H9 (cell line): ENCODE measurements at regions not wholly inside any gene's neighbourhood (a gene's known extent, or its start where the extent isn't known, plus 50 kb on each side); places are given as distances from the start of the nearest gene placed in this dataset.

ENCODE experiments used
- DNase-seq: peaks from one replicate; pipeline ENCODE4 v3.0.0-alpha.2; 2017
- H2AFZ ChIP-seq: one replicate; pipeline ENCODE4 v1.6.1; 2013; ENCODE audit warnings: mild to moderate bottlenecking, low read length, control low read depth, moderate library complexity
- H2AK5ac ChIP-seq: 2 replicates; pipeline ENCODE4 v1.6.1; 2013; ENCODE audit warnings: low read length, control low read depth, mixed read lengths; ENCODE audit not compliant: insufficient read length
- H2BK120ac ChIP-seq: one replicate; pipeline ENCODE4 v1.6.1; 2013; ENCODE audit warnings: low read depth, mild to moderate bottlenecking, low read length, control low read depth, inconsistent platforms; ENCODE audit not compliant: poor library complexity, severe bottlenecking
- H2BK12ac ChIP-seq: 2 replicates; pipeline ENCODE4 v1.6.1; 2013; ENCODE audit warnings: low read length, control low read depth, mixed read lengths, low read depth; ENCODE audit not compliant: insufficient read length
- H2BK15ac ChIP-seq: 2 replicates; pipeline ENCODE4 v1.6.1; 2013; ENCODE audit warnings: low read depth, low read length, control low read depth
- H2BK20ac ChIP-seq: one replicate; pipeline ENCODE4 v1.6.1; 2013; ENCODE audit warnings: low read depth, mild to moderate bottlenecking, low read length, control low read depth, inconsistent platforms; ENCODE audit not compliant: poor library complexity, severe bottlenecking
- H2BK5ac ChIP-seq: 2 replicates; pipeline ENCODE4 v1.6.1; 2013; ENCODE audit warnings: low read length, control low read depth, mixed read lengths; ENCODE audit not compliant: insufficient read length
- H3K14ac ChIP-seq: 2 replicates; pipeline ENCODE4 v1.6.1; 2013; ENCODE audit warnings: low read length, control low read depth; ENCODE audit not compliant: insufficient read depth
- H3K18ac ChIP-seq: 2 replicates; pipeline ENCODE4 v1.6.1; 2013; ENCODE audit warnings: low read depth, mild to moderate bottlenecking, mixed read lengths, low read length, control low read depth; ENCODE audit not compliant: insufficient read length
- H3K23ac ChIP-seq: 2 replicates; pipeline ENCODE4 v1.6.1; 2013; ENCODE audit warnings: low read length, control low read depth, mixed read lengths, low read depth; ENCODE audit not compliant: insufficient read length
- H3K23me2 ChIP-seq: 2 replicates; pipeline ENCODE4 v1.6.1; 2013; ENCODE audit warnings: low read depth, mild to moderate bottlenecking, mixed read lengths, low read length, control low read depth; ENCODE audit not compliant: insufficient read length, poor library complexity, severe bottlenecking
- H3K27ac ChIP-seq: 2 replicates; pipeline ENCODE4 v1.5.1; 2013; ENCODE audit warnings: low read length, control low read depth, mixed read lengths, low read depth; ENCODE audit not compliant: insufficient read length
- H3K27me3 ChIP-seq: 2 replicates; pipeline ENCODE4 v1.6.1; 2013; ENCODE audit warnings: low read length, control low read depth, inconsistent platforms; ENCODE audit not compliant: insufficient read depth
- H3K4ac ChIP-seq: 2 replicates; pipeline ENCODE4 v1.6.1; 2013; ENCODE audit warnings: low read depth, mild to moderate bottlenecking, control low read depth, inconsistent platforms, low read length, moderate library complexity
- H3K4me1 ChIP-seq: 2 replicates; pipeline ENCODE4 v1.6.1; 2013; ENCODE audit warnings: low read length, control low read depth, inconsistent platforms; ENCODE audit not compliant: insufficient read depth
- H3K4me2 ChIP-seq: 2 replicates; pipeline ENCODE4 v1.6.1; 2013; ENCODE audit warnings: low read length, control low read depth, mixed read lengths; ENCODE audit not compliant: insufficient read length, insufficient read depth
- H3K56ac ChIP-seq: 2 replicates; pipeline ENCODE4 v1.6.1; 2013; ENCODE audit warnings: low read depth, mild to moderate bottlenecking, mixed read lengths, low read length, control low read depth; ENCODE audit not compliant: insufficient read length
- H3K79me1 ChIP-seq: 2 replicates; pipeline ENCODE4 v1.6.1; 2013; ENCODE audit warnings: low read depth, mild to moderate bottlenecking, moderate library complexity, low read length, control low read depth, inconsistent platforms; ENCODE audit not compliant: insufficient read depth, poor library complexity, severe bottlenecking
- H3K79me2 ChIP-seq: 2 replicates; pipeline ENCODE4 v1.6.1; 2013; ENCODE audit warnings: low read length, control low read depth, inconsistent platforms; ENCODE audit not compliant: insufficient read depth
- H3K9ac ChIP-seq: 2 replicates; pipeline ENCODE4 v1.6.1; 2013; ENCODE audit warnings: low read length, control low read depth, mixed read lengths; ENCODE audit not compliant: insufficient read length; ENCODE audit errors: extremely low read depth
- H3K9me3 ChIP-seq: one replicate; pipeline ENCODE4 v1.6.1; 2013; ENCODE audit warnings: low read depth, low read length, inconsistent platforms; ENCODE audit not compliant: control insufficient read depth
- H3T11ph ChIP-seq: one replicate; pipeline ENCODE4 v1.6.1; 2013; ENCODE audit warnings: mild to moderate bottlenecking, low read length, control low read depth, inconsistent platforms
- H4K20me1 ChIP-seq: one replicate; pipeline ENCODE4 v1.6.1; 2013; ENCODE audit not compliant: control insufficient read depth, insufficient read length, insufficient read depth
- H4K5ac ChIP-seq: 2 replicates; pipeline ENCODE4 v1.6.1; 2013; ENCODE audit warnings: low read depth, mild to moderate bottlenecking, mixed read lengths, low read length, control low read depth; ENCODE audit not compliant: insufficient read length
- H4K8ac ChIP-seq: replicated peaks from 2 replicates; pipeline ENCODE4 v1.6.1; 2013; ENCODE audit warnings: low read length, control low read depth, mixed read lengths, low read depth; ENCODE audit not compliant: insufficient read length
- H4K91ac ChIP-seq: 2 replicates; pipeline ENCODE4 v1.6.1; 2013; ENCODE audit warnings: low read depth, mild to moderate bottlenecking, moderate library complexity, mixed read lengths, low read length, control low read depth; ENCODE audit not compliant: insufficient read length
- H3K27ac Mint-ChIP-seq, 3 experiments: 2 replicates in 2 of 3; 3 replicates in 1 of 3; pipeline ENCODE4 v1.8.0; 2020 to 2021; ENCODE audit warnings: mixed read lengths in 3 of 3, mild to moderate bottlenecking in 1 of 3, moderate library complexity in 1 of 3
- H3K27me3 Mint-ChIP-seq: 2 replicates; pipeline ENCODE4 v1.8.0; 2021; ENCODE audit warnings: low read depth, mild to moderate bottlenecking, moderate library complexity, mixed read lengths
- H3K36me3 Mint-ChIP-seq, 3 experiments: 2 replicates in 2 of 3; 3 replicates in 1 of 3; pipeline ENCODE4 v1.8.0; 2020 to 2021; ENCODE audit warnings: low read depth in 3 of 3, mixed read lengths in 3 of 3; ENCODE audit not compliant: insufficient read depth in 1 of 3
- H3K4me1 Mint-ChIP-seq, 2 experiments: 2 replicates each; pipeline ENCODE4 v1.8.0; 2020; ENCODE audit warnings: mixed read lengths in 2 of 2
- H3K4me3 Mint-ChIP-seq, 2 experiments: 2 replicates in 1 of 2; 3 replicates in 1 of 2; pipeline ENCODE4 v1.8.0; 2020 to 2021; ENCODE audit warnings: mild to moderate bottlenecking in 2 of 2, mixed read lengths in 2 of 2, moderate library complexity in 1 of 2
- H3K9me3 Mint-ChIP-seq, 2 experiments: 2 replicates in 1 of 2; 3 replicates in 1 of 2; pipeline ENCODE4 v1.8.0; 2020; ENCODE audit warnings: mild to moderate bottlenecking in 2 of 2, mixed read lengths in 2 of 2, moderate library complexity in 1 of 2
- CTCF ChIP-seq: fragments of 200-600 bp; sonication (generic); conservative IDR thresholded peaks from 3 replicates; pipeline ENCODE4 v1.8.0; 2021; ENCODE audit warnings: antibody characterized with exemption, mild to moderate bottlenecking
- WGBS: extraction: QIAGEN DNeasy Blood & Tissue Kit; methylation state at CpG from one replicate; pipeline ENCODE4 v1.1.7; 2013; ENCODE audit warnings: missing lambda C conversion rate, low lambda C conversion rate, mixed read lengths; ENCODE audit not compliant: insufficient read length; ENCODE audit errors: extremely low coverage; 5-methylcytosine and 5-hydroxymethylcytosine counted together

- no CpG with 5 or more reads among the region's 26 CpGs for WGBS
- H3K9ac ChIP-seq: no peak overlapping the region
- no peak overlapping the region for H3K4me2 ChIP-seq
- no peak overlapping the region for H3K4ac ChIP-seq
- H3K23ac ChIP-seq: no peak overlapping the region
- H4K91ac ChIP-seq: no peak overlapping the region
- no peaks in the 10 kb centered on the region for H3K9me3 Mint-ChIP-seq
- no peak overlapping the region for H4K8ac ChIP-seq
- no peak for DNase-seq
- no peak overlapping the region for H4K5ac ChIP-seq
- H2BK20ac ChIP-seq: no peak overlapping the region
- H2BK15ac ChIP-seq: no peak overlapping the region
- no peak overlapping the region for H2BK120ac ChIP-seq
- H2BK12ac ChIP-seq: no peak overlapping the region
- no peak overlapping the region for H3T11ph ChIP-seq
- no peak overlapping the region for H3K27ac ChIP-seq
- peaks cover 4% of the 10 kb centered on the region for H4K20me1 ChIP-seq
- H3K4me1 Mint-ChIP-seq: peaks cover 7 to 12% of the 10 kb centered on the region in 2 experiments
- no peaks in the 10 kb centered on the region for H3K36me3 Mint-ChIP-seq
- no peaks in the 10 kb centered on the region for H3K79me2 ChIP-seq
- no peak overlapping the region for H3K18ac ChIP-seq
- no peaks in the 10 kb centered on the region for H3K9me3 ChIP-seq
- H3K4me3 Mint-ChIP-seq: no peak overlapping the region
- no peaks in the 10 kb centered on the region for H3K23me2 ChIP-seq
- no peak overlapping the region for H3K56ac ChIP-seq
- H3K27me3 ChIP-seq: no peaks in the 10 kb centered on the region
- peak overlapping the region; percentile 70 for H3K14ac ChIP-seq
- peaks cover under 1% of the 10 kb centered on the region for H3K27me3 Mint-ChIP-seq
- H3K4me1 ChIP-seq: peaks cover 5% of the 10 kb centered on the region; the same call in 1 of the 2 replicates
- no peak overlapping the region for H2AK5ac ChIP-seq
- H3K79me1 ChIP-seq: no peaks in the 10 kb centered on the region
- TF ChIP-seq CTCF: no peak
- H2AFZ ChIP-seq: no peak overlapping the region
- no peak overlapping the region for H2BK5ac ChIP-seq
- no peak overlapping the region for H3K27ac Mint-ChIP-seq
These were observed 353.1 kb downstream of the FOXL1 start for GRCh38 chr16:86931410-86931941.
